Stimulated activated CD8-positive, alpha-beta memory T cell treated with anti-CD3 and anti-CD28 coated beads, Interleukin-15, amount 100 ng/mL, for 24 hours (primary cell): ENCODE measurements at regions not wholly inside any gene's neighbourhood (a gene's known extent, or its start where the extent isn't known, plus 50 kb on each side); places are given as distances from the start of the nearest gene placed in this dataset.
"Not testable (repeated sequence)": the region's sequence is repeated elsewhere in the genome, so short reads cannot be mapped to it uniquely, and the experiment has no call there.

Source experiments
- DNase-seq: peaks from one replicate; pipeline ENCODE4 v3.0.0-alpha.2; 2020; ENCODE audit warnings: low read depth

DNA sequence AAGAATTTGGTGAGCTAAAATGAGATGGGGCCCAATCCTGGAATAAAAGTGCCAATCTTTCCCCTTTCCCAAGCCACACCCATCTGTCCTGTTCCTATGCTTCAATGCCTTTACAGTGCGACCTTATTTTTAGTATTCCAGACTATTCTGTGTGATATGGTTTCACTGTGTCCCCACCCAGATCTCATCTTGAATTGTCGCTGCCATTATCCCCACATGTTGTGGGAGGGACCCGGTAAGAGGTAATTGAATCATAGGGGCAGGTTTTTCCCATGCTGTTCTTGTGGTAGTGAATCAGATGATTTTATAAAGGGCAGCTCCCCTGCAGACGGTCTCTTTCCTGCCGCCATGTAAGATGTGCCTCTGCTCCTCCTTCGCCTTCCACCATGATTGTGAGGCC is 129.3 kb upstream of the KIF26B start:
- no peak for DNase-seq

DNA sequence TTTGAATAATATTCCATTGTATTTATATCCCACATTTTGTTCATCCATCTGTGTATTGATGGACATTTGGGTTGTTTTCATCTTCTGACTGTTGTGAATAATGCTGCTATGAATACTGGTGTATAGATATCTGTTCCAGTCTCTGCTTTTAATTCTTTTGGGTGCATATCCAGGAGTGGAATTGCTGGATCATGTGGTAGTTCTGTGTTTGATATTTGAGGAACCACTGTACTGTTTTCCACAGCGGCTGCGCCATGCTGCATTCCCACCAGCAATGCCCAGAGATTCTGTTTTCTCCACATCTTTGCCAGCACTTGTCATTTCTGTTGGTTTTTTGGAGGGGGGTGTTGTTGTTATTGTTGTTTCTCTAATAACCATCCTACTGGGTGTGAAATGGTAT is 131.6 kb upstream of the KIF26B start:
- DNase-seq, result no peak

DNA sequence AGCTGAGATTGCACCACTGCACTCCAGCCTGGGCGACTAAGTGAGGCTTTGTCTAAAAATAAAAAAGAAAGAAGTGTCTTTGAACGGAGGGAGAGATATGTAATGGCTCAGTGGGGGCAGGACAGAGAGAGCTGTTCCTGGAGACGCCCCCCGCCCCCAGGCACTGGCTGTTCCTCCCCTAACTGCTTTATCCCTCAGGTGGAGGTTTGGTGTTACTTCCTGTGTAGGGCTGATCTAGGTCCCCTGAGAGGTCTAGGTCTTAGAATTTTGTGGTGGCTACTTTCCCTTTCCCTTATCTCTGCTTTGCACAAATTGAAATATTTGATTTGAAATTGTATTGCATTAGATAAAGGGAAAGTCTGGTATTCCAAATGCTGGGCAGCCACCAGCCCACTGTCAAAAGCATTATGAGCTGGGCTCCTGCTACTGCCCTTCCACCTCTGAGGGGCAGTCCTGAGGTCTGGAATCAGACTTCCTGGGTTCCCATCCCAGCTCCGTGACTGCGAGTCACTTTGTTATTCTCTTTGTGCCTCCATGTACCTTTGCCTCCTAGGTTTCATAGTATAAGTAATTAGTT is 134.8 kb upstream of the KIF26B start:
- no peak for DNase-seq

DNA sequence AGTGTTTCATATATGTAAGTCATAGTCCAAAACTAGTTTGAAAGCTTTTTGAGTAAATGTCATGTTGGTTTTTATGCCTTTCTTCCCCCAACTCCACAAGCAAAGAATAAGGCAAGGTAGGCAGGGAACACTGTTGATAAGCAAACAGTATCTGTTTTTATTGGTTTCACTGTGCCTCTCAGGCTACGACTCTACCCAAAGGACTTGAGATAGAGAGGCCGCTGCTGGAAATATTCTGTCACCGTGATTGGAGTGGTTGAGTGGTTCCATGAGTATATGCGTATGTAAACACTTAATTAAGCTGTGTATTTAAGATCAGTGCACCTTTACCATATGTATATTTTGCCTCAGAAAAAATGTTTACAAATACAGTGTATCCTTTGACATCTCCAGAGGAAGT is 138.1 kb upstream of the KIF26B start:
- no peak for DNase-seq

DNA sequence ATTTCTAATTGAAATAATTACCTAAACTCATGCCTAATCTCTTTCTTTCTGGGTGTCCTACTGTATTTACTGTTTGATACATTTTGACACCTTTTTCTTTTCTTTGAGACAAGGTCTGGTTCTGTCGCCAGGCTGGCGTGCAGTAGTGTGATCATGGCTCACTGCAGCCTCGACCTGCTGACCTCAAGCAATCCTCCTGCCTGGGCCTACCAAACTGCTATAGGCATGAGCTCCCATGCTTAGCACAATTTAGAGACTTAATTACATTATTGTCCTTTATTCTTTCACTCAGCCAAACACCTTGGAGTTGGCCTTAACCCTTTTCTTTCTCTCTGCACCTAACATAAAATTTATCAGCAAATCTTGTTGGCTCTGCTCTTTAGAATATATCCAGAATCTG is 139.8 kb upstream of the KIF26B start:
- no peak for DNase-seq

DNA sequence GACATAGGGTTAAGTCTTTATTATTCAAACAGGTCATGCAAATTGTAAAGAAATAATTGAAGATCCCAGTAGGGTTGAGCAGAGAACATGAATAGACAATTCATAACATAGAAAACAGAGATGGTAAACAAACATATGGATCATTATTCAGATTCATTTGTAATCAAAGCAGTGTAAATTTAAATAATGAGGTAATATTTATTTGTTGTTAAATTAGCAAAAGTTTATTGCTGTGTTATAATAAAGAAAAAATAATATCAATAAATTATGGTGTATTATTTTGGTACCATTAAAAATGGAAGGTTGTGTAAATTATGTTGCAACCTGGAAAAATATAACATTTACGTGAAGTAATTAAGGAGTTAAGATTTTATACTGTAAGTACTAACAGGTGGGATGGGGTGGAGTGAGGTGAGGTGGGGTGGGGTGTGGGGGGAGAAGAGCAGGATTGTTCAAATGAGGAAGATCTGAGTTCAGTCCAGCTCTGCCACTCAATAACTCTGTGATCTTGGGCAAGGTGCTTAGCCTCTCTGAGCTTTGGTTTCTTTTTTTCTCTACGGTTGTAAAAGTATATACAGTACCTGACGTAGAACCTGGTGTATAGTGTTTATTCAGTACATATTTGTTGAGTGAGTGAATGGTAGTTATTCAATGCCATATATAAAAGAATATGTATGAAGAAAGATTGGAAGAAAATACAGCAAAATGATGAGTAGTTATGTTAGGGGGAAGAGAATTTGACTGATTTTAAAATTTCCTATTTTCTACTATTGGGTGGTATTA is 140.3 kb upstream of the KIF26B start:
- DNase-seq, result no peak

DNA sequence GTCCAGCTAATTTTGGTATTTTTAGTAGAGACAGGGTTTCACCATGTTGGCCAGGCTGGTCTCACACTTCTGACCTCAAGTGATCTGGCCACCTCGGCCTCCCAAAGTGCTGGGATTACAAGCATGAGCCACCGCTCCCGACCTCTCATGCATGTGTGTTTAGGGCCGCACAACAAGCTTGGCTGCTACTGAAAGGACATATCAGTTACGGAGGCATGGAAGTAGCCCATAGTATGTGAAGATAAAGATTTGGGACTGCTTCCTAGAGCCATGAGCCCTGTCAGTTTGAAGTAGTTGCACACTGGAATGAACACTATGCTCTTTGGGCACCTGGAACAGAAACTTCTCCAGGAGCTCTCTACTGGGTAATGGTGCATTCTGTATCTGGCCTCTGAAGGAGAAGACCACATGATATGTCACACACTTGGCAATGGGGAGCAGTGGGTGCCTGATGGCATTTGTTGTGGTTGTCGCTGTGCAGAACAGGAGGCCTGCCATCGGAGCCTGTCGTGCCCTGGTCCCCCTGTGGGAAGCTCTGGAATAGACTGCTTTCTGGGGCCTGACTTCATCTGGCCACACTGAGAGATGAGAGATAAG is 144.7 kb upstream of the KIF26B start:
- no peak for DNase-seq

DNA sequence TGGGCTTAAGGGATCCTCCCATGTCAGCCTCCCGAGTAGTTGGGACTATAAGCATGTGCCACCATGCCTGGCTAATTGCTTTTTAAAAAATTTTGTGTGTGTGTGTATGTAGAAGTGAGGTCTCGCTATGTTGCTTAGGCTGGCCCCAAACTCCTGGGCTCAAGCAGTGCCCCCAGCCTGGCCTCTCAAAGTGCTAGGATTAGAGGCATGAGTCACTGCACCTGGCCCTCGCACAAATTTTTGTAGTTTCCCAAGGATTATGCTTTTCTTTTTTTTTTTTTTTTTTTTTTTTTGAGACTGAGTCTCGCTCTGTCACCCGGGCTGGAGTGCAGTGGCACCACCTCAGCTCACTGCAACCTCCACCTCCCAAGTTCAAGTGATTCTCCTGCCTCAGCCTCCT is 144.4 kb upstream of the HNRNPU start:
- no peak for DNase-seq

DNA sequence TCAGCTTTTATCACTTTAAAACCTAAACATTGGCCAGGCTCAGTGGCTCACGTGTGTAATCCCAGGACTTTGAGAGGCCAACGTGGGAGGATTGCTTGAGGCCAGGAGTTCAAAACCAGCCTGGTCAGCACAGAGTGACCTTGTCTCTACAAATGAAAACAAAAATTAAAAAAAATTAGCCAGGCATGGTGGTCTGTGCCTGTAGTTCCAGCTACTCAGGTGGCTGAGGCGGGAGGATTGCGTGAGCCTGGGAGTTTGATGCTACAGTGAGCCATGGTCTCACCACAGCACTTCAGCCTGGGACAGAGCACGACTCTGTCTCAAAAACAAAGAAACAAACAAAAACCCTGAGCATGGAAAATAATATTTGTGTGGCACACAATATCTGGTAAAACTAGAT is 143.5 kb upstream of the HNRNPU start:
- no peak for DNase-seq

DNA sequence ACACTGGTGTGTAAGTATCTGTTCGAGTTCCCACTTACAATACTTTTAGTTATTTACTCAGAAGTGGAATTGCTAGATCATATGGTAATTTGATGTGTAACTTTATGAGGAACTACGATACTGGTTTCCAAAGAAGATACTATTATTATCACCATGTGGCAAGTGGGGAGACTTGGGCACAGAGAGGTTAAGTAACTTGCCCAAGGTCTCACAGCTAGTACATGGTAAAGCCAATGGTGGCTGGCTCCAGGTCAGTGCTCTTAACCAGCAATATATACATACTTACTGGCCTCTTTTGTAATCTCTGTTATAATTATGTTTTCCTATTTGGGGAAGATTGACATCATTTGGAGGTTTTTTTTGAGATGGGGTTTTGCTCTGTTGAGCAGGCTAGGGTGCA is 138.9 kb upstream of the HNRNPU start:
- DNase-seq, result no peak

DNA sequence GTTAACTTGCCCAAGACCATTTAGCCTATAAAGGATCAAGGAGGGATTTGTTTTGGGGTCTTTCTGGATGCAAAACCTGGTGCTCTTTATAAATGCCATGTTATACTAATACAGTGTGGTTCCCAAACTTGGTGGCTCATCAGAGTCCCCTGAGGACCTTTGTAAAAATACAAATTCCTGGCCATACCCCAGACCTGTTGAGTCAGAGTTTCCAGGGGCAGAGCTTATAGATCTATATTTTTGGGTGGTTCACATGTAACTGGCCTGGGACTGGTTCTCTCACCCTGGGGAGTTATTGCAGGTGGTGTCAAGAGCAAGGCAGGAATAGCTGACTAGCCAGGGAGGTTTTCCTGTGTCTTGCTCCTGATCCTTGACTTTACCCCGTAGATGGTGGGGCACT is 136.9 kb upstream of the HNRNPU start:
- no peak for DNase-seq

DNA sequence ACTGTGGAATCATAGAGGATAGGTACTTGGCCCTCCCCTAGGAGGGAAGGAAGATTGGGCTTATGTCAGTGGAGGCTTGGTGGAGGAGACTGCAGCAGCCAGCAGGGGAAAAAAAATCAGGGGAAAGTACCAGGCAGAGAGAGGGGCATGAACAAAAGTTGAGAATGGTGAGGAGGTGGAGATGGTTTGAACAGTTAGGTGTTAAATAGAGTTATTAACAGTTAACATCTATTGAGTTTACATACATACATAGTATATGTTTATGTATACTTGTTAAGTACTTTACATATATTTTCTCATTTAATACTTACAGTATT is 136.5 kb upstream of the HNRNPU start:
- DNase-seq, result no peak

DNA sequence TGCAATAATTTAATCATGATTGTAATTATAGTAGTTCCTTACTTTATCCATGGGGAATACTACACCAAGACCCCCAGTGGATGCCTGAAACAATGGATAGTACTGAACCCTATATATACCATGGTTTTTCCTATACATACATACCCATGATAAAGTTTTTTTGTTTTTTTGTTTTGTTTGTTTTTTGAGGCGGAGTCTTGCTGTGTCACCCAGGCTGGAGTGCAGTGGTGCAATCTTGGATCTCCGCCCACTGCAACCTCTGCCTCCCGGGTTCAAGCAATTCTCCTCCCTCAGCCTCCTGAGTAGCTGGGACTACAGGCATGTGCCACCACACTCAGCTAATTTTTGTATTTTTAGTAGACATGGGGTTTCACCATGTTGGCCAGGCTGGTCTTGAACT is 135.3 kb upstream of the HNRNPU start:
- not testable (repeated sequence) for DNase-seq

DNA sequence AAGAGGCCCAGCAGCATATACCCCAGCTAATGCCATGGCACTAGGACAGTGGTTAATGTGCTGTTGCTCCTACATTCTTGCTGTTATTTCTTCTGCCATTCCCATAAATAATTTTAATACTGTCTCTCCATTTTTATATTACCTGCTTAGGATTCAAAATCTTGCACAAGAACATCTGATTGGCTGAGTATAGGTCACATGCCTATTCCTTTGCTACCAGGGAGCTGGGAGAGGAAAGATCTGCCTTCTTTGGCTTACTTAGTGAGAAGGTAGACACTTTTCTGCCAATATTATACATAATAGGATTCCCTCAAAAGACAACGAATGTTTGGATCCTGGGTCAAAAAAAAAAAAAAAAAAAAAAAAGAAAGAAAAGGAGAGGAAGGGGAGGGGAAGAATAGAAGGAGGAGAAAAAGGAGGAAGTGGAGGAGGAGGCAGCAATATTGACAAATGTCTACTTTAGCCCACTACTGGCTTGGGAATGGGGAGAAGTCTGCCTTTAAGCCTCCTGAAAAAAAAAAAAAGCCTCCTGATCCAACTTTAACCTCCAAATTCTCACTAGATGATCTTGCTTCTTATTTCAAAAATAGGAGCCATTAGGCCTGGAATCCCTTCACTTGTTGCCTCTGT is 134.5 kb upstream of the HNRNPU start:
- DNase-seq, result no peak

DNA sequence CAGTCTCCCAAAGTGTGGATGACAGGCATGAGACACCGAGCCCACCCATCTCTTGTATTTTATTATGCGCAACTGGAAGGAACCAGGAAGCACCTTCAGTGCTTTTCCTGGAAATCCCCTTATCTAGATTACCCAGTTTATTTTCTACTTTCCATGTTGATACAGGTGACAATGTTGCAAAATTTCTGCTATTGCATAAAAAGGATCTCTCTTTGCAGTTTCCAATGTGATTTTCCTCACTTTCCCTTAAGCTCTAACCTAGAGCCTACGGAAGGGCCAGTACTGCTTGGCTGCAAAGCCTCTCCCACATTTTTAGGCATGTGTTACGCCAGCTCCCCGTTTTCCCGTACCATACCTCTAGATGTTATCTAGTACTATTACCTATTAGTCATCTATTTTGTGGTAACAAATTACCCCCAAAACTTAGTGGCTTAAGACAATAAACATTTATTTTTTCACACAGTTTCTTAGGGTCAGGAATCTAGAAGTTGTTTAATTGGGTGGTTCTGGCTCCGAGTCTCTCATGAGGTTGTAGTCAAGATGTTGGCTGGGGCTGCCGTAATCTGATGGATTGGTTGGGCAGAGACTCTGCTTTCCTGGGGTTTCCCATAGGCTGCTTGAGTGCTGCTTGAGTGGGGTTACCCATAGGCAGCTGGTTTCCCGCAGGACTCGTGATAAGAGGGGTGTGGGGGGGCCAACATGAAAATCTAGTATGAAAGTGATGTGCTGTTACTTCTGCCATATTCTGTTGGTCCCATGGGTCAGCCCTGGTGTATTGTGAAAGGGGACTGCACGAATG is 131.5 kb upstream of the HNRNPU start:
- no peak for DNase-seq

DNA sequence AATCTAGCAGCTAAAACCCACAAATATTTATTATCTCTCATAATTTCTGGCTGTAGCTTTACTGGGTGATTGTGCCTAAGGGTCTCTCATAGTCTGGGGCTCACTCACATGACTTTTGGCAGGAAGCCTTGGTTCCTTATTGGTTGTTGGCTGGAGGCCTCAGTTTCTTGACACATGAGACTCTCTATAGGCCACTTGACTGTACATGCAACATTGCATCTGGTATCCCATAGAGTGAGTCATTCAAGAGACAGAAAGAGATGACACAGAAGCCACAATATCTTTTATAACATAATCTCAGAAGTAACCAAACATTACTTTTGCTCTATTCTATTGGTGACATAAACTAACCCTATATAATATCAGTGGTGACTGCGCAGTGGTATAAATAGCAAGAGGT is 128.5 kb upstream of the HNRNPU start:
- no peak for DNase-seq

DNA sequence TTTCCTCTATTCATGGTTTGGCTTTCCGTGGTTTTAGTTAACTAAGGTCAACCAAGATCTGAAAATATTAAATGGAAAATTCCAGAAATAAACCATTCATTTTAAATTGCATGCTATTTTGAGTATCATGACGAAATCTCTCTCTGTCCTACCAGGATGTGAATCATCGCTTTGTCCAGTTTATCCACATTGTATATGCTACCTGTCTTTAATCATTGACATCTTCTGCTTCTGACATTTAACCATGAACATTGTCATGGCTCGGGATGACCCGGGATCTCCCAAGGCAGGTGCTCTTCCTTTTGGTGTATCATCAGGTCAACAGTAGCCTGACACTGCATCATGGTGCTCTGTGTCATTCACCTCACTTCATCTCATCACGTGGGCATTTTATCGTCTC is 125.5 kb upstream of the HNRNPU start:
- DNase-seq, result no peak

DNA sequence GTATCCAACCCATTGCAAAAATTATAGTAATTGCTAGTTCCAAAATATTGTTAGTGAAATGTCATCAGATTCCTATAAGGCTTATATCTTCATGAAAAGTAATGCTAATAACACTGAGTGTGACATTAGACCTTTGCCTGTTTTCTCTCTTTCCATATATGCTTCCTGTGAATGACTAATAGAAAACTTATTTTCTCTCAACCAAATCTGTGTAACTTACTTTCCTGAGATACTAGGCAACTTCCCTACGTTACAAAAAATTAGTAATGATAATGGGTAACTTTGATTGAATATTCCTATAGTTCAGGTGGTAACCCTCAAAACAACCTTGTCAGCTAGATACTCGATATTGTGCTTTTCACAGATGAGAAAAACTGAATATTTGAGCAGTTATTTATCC is 124.2 kb upstream of the HNRNPU start:
- DNase-seq, result no peak

DNA sequence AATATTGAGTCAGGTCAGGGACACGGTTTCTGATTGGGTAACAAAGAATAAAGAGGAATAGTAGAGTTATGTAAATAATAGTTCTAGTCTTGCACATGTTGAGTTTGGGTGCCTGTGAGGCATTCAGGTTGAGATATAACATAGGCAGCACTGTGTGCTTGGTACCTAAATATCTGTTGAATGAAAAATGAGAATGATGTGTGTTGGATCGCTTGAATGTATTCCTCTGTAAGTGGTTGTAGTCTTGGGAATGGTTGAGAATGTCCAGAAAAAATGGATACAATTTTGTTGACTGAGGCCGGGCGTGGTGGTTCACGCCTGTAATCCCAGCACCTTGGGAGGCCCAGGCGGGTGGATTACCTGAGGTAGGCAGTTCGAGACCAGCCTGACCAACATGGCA is 116.3 kb upstream of the HNRNPU start:
- DNase-seq, result no peak

DNA sequence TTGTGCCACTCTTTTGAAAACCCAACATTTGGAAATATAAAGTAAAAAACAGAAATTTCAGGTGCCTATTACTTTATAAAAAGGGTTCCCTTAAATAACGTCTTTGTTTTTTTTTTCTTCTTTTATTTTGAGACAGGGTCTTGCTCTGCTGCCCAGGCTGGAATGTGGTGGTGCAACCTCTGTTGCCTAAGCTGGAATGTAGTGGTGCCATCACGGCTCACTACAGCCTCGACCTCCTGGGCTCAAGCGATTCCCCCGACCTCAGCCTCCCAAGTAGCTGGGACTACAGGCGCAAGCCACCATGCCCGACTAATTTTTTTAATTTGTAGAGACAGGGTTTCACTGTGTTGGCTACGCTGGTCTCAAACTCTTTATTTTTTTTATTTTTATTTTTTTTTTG is 110.2 kb upstream of the HNRNPU start:
- no peak for DNase-seq

DNA sequence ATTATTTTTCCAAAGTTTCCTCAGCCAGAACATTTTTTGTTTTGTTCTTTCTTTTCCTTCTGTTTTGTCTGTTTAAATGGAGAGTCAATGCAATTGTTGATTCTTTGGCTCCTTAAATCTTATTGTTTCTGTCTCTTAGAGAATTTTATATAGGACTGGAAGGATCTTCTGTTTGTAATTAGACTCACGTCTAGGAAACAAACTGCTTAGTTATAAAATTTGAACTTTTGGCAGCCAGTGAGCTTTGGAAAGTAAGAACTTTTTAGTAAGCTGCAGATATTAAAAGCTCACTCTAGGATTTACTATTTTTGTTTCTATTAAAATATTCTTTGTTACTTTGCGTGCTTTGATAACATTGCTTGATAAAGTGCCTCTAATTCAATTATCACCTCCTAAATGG is 109.8 kb upstream of the HNRNPU start:
- no peak for DNase-seq

DNA sequence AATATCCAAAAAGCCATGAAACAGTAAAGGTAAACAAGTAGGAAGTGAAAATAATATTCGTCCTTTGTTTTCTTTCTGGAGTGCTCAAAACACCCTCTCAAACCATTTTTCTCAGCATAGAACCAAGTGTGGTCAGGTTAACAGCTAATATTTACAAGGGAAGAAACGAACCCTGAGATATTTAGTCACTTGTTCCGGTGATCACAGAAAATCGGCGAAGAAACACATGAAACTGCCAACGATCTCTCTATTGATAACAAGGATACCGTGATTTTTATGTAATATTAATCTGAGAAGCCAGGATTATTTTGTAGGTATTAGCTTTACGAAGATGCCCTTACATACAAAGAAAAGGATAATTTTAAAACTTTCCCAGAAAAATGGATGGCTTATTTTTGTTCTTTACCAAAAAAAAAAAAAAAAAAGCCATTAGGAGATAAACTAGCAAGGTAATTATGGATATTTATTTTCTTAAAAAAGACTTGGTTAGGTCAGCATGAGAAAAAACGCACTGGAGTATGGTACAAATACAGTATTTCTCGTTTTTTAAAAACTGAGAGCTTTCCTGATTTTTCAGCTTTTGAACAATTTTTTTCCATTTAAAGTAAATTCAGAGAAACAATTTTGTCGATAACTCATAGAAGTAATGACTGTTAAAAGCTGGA is 107.3 kb upstream of the HNRNPU start:
- no peak for DNase-seq
